Endodermal cell (in vitro differentiated cells): ENCODE measurements at regions not wholly inside any gene's neighbourhood (a gene's known extent, or its start where the extent isn't known, plus 50 kb on each side); places are given as distances from the start of the nearest gene placed in this dataset.

Experiments used
- DNase-seq: peaks from one replicate; pipeline ENCODE4 v3.0.0-alpha.2; 2017
- H3K27ac ChIP-seq: 2 replicates; pipeline ENCODE4 v1.5.1; 2013; ENCODE audit warnings: mild to moderate bottlenecking, low read depth, low read length, moderate library complexity
- H3K27me3 ChIP-seq: 2 replicates; pipeline ENCODE4 v1.6.1; 2013; ENCODE audit warnings: mild to moderate bottlenecking, low read length, moderate library complexity; ENCODE audit not compliant: insufficient read depth, control insufficient read depth, poor library complexity, severe bottlenecking
- H3K36me3 ChIP-seq: 2 replicates; pipeline ENCODE4 v1.7.0; 2013; ENCODE audit warnings: mild to moderate bottlenecking, low read length, moderate library complexity; ENCODE audit not compliant: control insufficient read depth, insufficient read depth
- H3K4me1 ChIP-seq: one replicate; pipeline ENCODE4 v1.7.0; 2013; ENCODE audit warnings: low read length; ENCODE audit not compliant: control insufficient read depth, insufficient read depth
- H3K4me3 ChIP-seq: 2 replicates; pipeline ENCODE4 v1.5.1; 2013; ENCODE audit warnings: mild to moderate bottlenecking, low read length, moderate library complexity
- H3K9ac ChIP-seq: 2 replicates; pipeline ENCODE4 v1.6.1; 2013; ENCODE audit warnings: mild to moderate bottlenecking, low read length, moderate library complexity; ENCODE audit not compliant: poor library complexity, severe bottlenecking; ENCODE audit errors: extremely low read depth
- H3K9me3 ChIP-seq: 2 replicates; pipeline ENCODE4 v1.6.1; 2013; ENCODE audit warnings: mild to moderate bottlenecking, low read length, moderate library complexity; ENCODE audit not compliant: control insufficient read depth
- H3K27ac Mint-ChIP-seq: 2 replicates; pipeline ENCODE4 v1.8.0; 2020; ENCODE audit warnings: mixed read lengths
- H3K27me3 Mint-ChIP-seq: 2 replicates; pipeline ENCODE4 v1.8.0; 2021; ENCODE audit warnings: mild to moderate bottlenecking, mixed read lengths; ENCODE audit not compliant: insufficient read depth
- H3K36me3 Mint-ChIP-seq: 2 replicates; pipeline ENCODE4 v1.8.0; 2020; ENCODE audit warnings: low read depth, mixed read lengths
- H3K4me1 Mint-ChIP-seq: 2 replicates; pipeline ENCODE4 v1.8.0; 2020; ENCODE audit warnings: mixed read lengths
- H3K4me3 Mint-ChIP-seq: 2 replicates; pipeline ENCODE4 v1.8.0; 2020; ENCODE audit warnings: mild to moderate bottlenecking, moderate library complexity, mixed read lengths
- H3K9me3 Mint-ChIP-seq: 2 replicates; pipeline ENCODE4 v1.8.0; 2020; ENCODE audit warnings: mild to moderate bottlenecking, mixed read lengths
- WGBS, 2 experiments: methylation state at CpG; one replicate each; pipeline versions ENCODE4 v1.1.5 to v1.1.7; 2013; ENCODE audit warnings: missing lambda C conversion rate in 2 of 2, mixed read lengths in 1 of 2; ENCODE audit not compliant: insufficient coverage in 1 of 2, insufficient read length in 1 of 2; 5-methylcytosine and 5-hydroxymethylcytosine counted together
- TF ChIP-seq, protein P1 (sequence below): fragments of 200-600 bp; sonication (generic); conservative IDR thresholded peaks from 2 replicates; pipeline ENCODE4 v1.5.0; 2021; ENCODE audit warnings: antibody characterized with exemption, mild to moderate bottlenecking

DNA sequence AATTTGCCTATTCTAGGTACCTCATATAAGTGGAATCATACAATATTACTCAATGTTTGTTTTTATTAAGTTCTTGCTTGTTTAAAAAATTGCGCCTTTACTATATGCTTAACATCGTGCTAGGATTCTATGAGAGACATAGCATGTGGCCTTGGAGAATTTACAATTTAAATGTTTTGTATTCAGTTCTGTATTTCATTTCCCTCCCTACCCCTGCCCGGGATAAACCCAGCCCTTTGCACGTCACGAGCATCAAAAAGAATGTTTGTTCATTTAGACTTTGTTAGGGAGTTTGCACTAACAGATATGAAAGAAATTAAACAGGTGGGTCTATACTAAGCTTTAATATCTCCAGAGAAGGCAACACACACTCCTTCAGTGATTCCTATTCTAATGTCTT is 75.7 kb downstream of the C18orf54 start:
- Histone ChIP-seq H3K9me3 (no peaks in the 10 kb centered on the region), H3K36me3 (no peaks in the 10 kb centered on the region), H3K27ac (no peak overlapping the region), H3K4me1 (no peaks in the 10 kb centered on the region), H3K27me3 (no peaks in the 10 kb centered on the region), H3K4me3 (no peak overlapping the region), H3K9ac (no peak overlapping the region)
- no peaks in the 10 kb centered on the region for H3K9me3 Mint-ChIP-seq
- H3K36me3 Mint-ChIP-seq: no peaks in the 10 kb centered on the region
- H3K4me1 Mint-ChIP-seq: no peaks in the 10 kb centered on the region
- TF ChIP-seq, protein P1, sequence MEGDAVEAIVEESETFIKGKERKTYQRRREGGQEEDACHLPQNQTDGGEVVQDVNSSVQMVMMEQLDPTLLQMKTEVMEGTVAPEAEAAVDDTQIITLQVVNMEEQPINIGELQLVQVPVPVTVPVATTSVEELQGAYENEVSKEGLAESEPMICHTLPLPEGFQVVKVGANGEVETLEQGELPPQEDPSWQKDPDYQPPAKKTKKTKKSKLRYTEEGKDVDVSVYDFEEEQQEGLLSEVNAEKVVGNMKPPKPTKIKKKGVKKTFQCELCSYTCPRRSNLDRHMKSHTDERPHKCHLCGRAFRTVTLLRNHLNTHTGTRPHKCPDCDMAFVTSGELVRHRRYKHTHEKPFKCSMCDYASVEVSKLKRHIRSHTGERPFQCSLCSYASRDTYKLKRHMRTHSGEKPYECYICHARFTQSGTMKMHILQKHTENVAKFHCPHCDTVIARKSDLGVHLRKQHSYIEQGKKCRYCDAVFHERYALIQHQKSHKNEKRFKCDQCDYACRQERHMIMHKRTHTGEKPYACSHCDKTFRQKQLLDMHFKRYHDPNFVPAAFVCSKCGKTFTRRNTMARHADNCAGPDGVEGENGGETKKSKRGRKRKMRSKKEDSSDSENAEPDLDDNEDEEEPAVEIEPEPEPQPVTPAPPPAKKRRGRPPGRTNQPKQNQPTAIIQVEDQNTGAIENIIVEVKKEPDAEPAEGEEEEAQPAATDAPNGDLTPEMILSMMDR: no peak
- no peak overlapping the region for H3K27ac Mint-ChIP-seq
- H3K27me3 Mint-ChIP-seq: no peaks in the 10 kb centered on the region
- no peak overlapping the region for H3K4me3 Mint-ChIP-seq
- no peak for DNase-seq
- WGBS, 2 experiments: 96% methylated on average over 4 of the region's 5 CpGs; no CpG with 5 or more reads in 1 of the 2 experiments

DNA sequence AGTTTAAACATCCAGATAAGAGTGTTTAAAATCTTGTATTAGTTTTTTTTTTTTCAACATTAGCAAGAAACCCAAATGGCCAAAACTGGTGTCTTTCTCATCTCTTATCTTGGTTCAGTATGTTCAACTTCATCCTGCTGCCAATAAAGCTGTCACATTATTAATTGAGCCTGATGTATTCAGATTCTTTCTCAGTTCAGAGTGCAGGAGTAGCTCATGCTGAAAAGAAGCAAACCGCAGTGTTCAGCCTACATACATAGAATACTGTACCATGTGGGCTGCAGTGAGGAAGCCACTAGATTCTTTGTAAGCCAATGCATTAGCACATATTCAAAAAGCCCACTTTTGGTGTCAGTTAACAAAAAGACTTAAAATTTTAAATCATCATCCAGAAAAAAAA is 76.2 kb downstream of the C18orf54 start:
- Mint-ChIP-seq H3K36me3 (no peaks in the 10 kb centered on the region), H3K27ac (no peak overlapping the region), H3K27me3 (no peaks in the 10 kb centered on the region), H3K4me3 (no peak overlapping the region), H3K9me3 (no peaks in the 10 kb centered on the region), H3K4me1 (no peaks in the 10 kb centered on the region)
- Histone ChIP-seq H3K27me3 (no peaks in the 10 kb centered on the region), H3K36me3 (no peaks in the 10 kb centered on the region), H3K9me3 (no peaks in the 10 kb centered on the region), H3K27ac (no peak overlapping the region), H3K4me1 (no peaks in the 10 kb centered on the region), H3K4me3 (no peak overlapping the region), H3K9ac (no peak overlapping the region)
- WGBS, 2 experiments: 90 to 100% methylated on average over 1 of the region's 1 CpG
- TF ChIP-seq, protein P1: no peak
- DNase-seq: no peak

DNA sequence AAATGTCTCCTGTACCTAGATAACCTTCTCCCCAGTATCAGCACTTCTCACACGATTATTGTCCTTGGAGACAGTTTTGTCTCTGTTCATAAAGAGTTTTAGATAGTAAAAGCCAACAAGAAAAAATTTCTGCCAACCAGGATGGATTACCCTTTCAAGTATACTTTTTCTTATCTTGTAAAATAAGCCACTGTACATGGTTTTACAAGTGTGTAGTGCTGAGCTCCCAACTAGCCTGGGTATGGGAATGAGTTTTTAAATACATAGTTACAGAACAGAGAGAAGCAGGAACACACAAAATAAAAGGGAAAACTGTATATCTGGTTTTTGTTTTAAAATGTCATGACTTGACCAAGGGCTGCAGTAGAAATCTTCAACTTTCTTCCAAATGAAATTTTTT is 76.7 kb downstream of the C18orf54 start:
- no peak for DNase-seq
- Mint-ChIP-seq H3K27ac (no peak overlapping the region), H3K4me3 (no peak overlapping the region), H3K9me3 (no peaks in the 10 kb centered on the region), H3K27me3 (no peaks in the 10 kb centered on the region), H3K36me3 (no peaks in the 10 kb centered on the region), H3K4me1 (no peaks in the 10 kb centered on the region)
- 73% methylated on average over 1 of the region's 1 CpG; no CpG with 5 or more reads in 1 of the 2 experiments for WGBS, 2 experiments
- Histone ChIP-seq H3K27ac (no peak overlapping the region), H3K36me3 (no peaks in the 10 kb centered on the region), H3K4me3 (no peak overlapping the region), H3K9ac (no peak overlapping the region), H3K27me3 (no peaks in the 10 kb centered on the region), H3K9me3 (no peaks in the 10 kb centered on the region), H3K4me1 (no peaks in the 10 kb centered on the region)
- TF ChIP-seq, protein P1: no peak
